OCI-LY7 (cell line): ENCODE measurements at regions not wholly inside any gene's neighbourhood (a gene's known extent, or its start where the extent isn't known, plus 50 kb on each side); places are given as distances from the start of the nearest gene placed in this dataset.

Source experiments
- BruUV-seq: library from RNA; stranded (reverse); fragments of 400-500 nt; replicated peaks from 2 replicates; lab custom pipeline; 2021; lab: Mats Ljungman, UMichigan
- CTCF ChIA-PET: fragments of 300-600 bp; sonication (Branson Sonifier 250); formaldehyde crosslinking; loops from one replicate; lab custom pipeline; 2022; ENCODE audit warnings: antibody characterized with exemption; ENCODE audit not compliant: unreplicated experiment; lab: Charles Lee
- POLR2A ChIA-PET: fragments of 300-600 bp; sonication (Branson Sonifier 250); formaldehyde crosslinking; loops from one replicate; lab custom pipeline; 2022; ENCODE audit warnings: antibody characterized with exemption; lab: Charles Lee
- DNase-seq: peaks from one replicate; pipeline ENCODE4 v3.0.0-alpha.2; 2015; ENCODE audit warnings: low spot score
- H2AFZ ChIP-seq: fragments of 200-600 bp; sonication (generic), shearing (Covaris generic); 2 replicates; pipeline ENCODE4 v1.6.1; 2014; ENCODE audit warnings: mild to moderate bottlenecking, antibody characterized with exemption, low read length, moderate library complexity
- H3K27ac ChIP-seq: fragments of 200-600 bp; sonication (generic); 2 replicates; pipeline ENCODE4 v1.5.1; 2014; ENCODE audit warnings: mixed run types, low read depth, mild to moderate bottlenecking, moderate library complexity, low read length, inconsistent platforms; ENCODE audit not compliant: poor library complexity, severe bottlenecking
- H3K36me3 ChIP-seq: fragments of 200-600 bp; sonication (generic); 2 replicates; pipeline ENCODE4 v1.6.1; 2014; ENCODE audit warnings: mild to moderate bottlenecking, antibody characterized with exemption, low read length, moderate library complexity, mixed read lengths; ENCODE audit not compliant: insufficient read depth
- H3K4me1 ChIP-seq: fragments of 200-600 bp; sonication (generic); 2 replicates; pipeline ENCODE4 v1.5.1; 2014; ENCODE audit warnings: mild to moderate bottlenecking, low read length; ENCODE audit not compliant: insufficient read depth, poor library complexity, severe bottlenecking
- H3K4me2 ChIP-seq: fragments of 200-600 bp; sonication (generic); 2 replicates; pipeline ENCODE4 v1.6.1; 2014; ENCODE audit warnings: mild to moderate bottlenecking, low read length
- H3K4me3 ChIP-seq: fragments of 200-600 bp; sonication (generic); 2 replicates; pipeline ENCODE4 v1.5.1; 2014; ENCODE audit warnings: mild to moderate bottlenecking, low read depth, low read length; ENCODE audit not compliant: poor library complexity, severe bottlenecking
- H3K79me2 ChIP-seq: fragments of 200-600 bp; sonication (generic); 2 replicates; pipeline ENCODE4 v1.6.1; 2016; ENCODE audit warnings: low read depth, mild to moderate bottlenecking, low read length, moderate library complexity, mixed read lengths; ENCODE audit not compliant: insufficient read depth
- H3K9me2 ChIP-seq: fragments of 200-600 bp; sonication (generic); 2 replicates; pipeline ENCODE4 v1.6.1; 2016; ENCODE audit warnings: mild to moderate bottlenecking, low read length, mixed read lengths; ENCODE audit not compliant: insufficient read depth
- H3K9me3 ChIP-seq: fragments of 200-600 bp; sonication (generic); 2 replicates; pipeline ENCODE4 v1.6.1; 2014; ENCODE audit warnings: mild to moderate bottlenecking, mixed run types, low read length, mixed read lengths
- H4K20me1 ChIP-seq: fragments of 200-600 bp; sonication (generic); 2 replicates; pipeline ENCODE4 v1.6.1; 2014; ENCODE audit warnings: mild to moderate bottlenecking, antibody characterized with exemption, low read length, moderate library complexity, mixed read lengths; ENCODE audit not compliant: insufficient read depth
- EZH2phosphoT487 ChIP-seq: fragments of 200-600 bp; sonication (generic); IDR thresholded peaks from 2 replicates; pipeline ENCODE4 v1.6.1; 2018; ENCODE audit warnings: low read depth, borderline replicate concordance, mild to moderate bottlenecking, mixed run types, antibody characterized with exemption, low read length, moderate library complexity, mixed read lengths
- intact Hi-C: fragments of 100-400 bp; cut with micrococcal nuclease; formaldehyde crosslinking; loops from one replicate; pipeline ENCODE4 v1.10.0; 2022; ENCODE audit not compliant: unreplicated experiment
- TF ChIP-seq, protein P1 (sequence below): fragments of 200-600 bp; sonication (generic); conservative IDR thresholded peaks from 2 replicates; pipeline ENCODE4 v1.5.1; 2014; ENCODE audit warnings: mild to moderate bottlenecking, antibody characterized with exemption, low read length, moderate library complexity, mixed read lengths

DNA sequence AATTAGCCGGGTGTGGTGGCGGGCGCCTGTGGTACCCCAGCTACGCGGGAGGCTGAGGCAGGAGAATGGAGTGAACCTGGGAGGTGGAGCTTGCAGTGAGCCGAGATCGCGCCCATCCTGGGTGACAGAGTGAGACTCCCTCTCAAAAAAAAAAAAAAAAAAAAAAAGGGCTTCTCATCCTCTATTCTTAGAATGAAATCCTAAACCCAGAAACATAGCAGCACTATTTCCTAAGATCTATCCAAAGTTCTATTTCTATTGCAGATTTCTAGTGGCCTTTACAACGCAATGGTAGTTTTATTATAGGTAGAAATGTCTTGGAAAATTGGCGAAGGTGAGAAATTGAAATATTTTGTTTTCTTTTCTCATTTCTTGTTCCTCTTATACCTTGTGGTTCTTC, 501.0 kb upstream of the SETBP1 start:
- Histone ChIP-seq H2AFZ (no peak overlapping the region), H3K9me3 (no peaks in the 10 kb centered on the region), H3K9me2 (no peaks in the 10 kb centered on the region), H3K79me2 (no peaks in the 10 kb centered on the region), H4K20me1 (no peaks in the 10 kb centered on the region), H3K36me3 (no peaks in the 10 kb centered on the region), H3K4me3 (no peak overlapping the region), H3K4me1 (no peaks in the 10 kb centered on the region), H3K4me2 (no peak overlapping the region), H3K27ac (no peak overlapping the region)
- CTCF ChIA-PET = no interaction called here
- intact Hi-C loops = no loop called here
- TF ChIP-seq, protein P1, sequence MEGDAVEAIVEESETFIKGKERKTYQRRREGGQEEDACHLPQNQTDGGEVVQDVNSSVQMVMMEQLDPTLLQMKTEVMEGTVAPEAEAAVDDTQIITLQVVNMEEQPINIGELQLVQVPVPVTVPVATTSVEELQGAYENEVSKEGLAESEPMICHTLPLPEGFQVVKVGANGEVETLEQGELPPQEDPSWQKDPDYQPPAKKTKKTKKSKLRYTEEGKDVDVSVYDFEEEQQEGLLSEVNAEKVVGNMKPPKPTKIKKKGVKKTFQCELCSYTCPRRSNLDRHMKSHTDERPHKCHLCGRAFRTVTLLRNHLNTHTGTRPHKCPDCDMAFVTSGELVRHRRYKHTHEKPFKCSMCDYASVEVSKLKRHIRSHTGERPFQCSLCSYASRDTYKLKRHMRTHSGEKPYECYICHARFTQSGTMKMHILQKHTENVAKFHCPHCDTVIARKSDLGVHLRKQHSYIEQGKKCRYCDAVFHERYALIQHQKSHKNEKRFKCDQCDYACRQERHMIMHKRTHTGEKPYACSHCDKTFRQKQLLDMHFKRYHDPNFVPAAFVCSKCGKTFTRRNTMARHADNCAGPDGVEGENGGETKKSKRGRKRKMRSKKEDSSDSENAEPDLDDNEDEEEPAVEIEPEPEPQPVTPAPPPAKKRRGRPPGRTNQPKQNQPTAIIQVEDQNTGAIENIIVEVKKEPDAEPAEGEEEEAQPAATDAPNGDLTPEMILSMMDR = no peak
- TF ChIP-seq EZH2phosphoT487 = no peak
- BruUV-seq = no TSS peak
- POLR2A ChIA-PET = interaction anchor here (0.7 kb wide), 2 partner anchors 18 to 87 kb away, joined by 3 read pairs; no protein-coding TSS in a partner anchor
- DNase-seq = no peak

DNA sequence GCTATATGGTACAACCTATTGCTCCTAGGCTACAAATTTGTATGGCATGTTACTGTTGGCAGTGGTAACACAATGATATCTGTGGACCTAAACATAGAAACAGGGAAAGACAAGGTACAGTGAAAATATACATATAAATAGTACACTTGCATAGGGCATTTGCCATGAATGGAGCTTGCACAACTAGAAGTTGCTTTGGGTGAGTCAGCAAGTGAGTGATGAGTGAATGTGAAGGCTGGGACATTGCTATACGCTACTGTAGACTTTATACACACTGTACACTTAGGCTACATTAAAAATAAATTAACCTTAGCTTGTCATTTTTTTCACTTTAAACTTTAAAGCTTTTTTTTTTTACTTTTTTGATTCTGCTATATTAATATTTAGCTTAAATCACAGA, 500.0 kb upstream of the SETBP1 start:
- CTCF ChIA-PET = no interaction called here
- Histone ChIP-seq H3K4me3 (no peak overlapping the region), H3K9me2 (no peaks in the 10 kb centered on the region), H3K27ac (no peak overlapping the region), H2AFZ (no peak overlapping the region), H3K4me1 (no peaks in the 10 kb centered on the region), H3K9me3 (no peaks in the 10 kb centered on the region), H4K20me1 (no peaks in the 10 kb centered on the region), H3K4me2 (no peak overlapping the region), H3K79me2 (no peaks in the 10 kb centered on the region), H3K36me3 (no peaks in the 10 kb centered on the region)
- intact Hi-C loops = no loop called here
- TF ChIP-seq, protein P1 = no peak
- TF ChIP-seq EZH2phosphoT487 = no peak
- BruUV-seq = no TSS peak
- DNase-seq = no peak
- POLR2A ChIA-PET = no interaction called here

DNA sequence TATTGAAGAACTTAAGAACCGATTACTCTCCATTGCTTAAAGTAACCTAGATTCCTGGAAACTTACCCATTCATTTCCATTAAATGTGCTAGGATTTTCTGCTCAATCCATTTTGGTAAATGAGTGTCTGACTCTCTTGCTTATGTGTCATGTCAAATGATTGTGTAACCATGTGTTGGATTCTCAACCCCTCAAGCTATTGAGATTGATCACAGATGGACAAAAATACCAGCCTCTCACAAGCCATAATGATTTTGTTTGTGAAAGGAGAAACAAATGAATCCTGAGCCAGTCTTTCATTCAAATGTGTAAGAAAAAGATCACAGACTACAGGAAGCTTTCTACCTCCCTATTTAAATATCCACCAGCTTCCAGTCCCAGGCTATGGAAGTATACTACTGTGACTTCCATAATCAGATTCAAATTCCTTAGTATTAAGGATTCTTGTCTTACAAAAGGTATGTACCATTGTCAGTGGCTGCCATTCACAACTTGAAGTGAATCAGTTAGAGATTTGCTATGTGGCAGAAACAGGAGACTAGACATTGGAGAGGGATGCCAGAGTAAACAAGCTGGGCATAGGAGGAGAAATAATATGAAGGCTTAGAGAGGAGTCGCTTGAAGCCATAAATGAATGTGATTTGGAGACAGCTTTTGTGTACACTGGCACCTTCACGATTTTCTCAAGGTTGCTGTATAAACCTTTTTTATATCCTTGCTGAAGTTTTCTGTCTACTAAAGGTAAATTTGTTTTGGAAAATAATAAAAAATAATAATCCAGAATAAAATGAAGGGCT, 498.5 kb upstream of the SETBP1 start:
- CTCF ChIA-PET = no interaction called here
- POLR2A ChIA-PET = no interaction called here
- DNase-seq = no peak

More for the DNA sequence above, 498.5 kb upstream of the SETBP1 start:
- H3K27ac ChIP-seq = no peak overlapping the region
- H3K9me3 ChIP-seq = no peaks in the 10 kb centered on the region
- H3K9me2 ChIP-seq = no peaks in the 10 kb centered on the region
- H3K79me2 ChIP-seq = no peaks in the 10 kb centered on the region
- intact Hi-C loops = no loop called here
- H2AFZ ChIP-seq = no peak overlapping the region
- H3K4me2 ChIP-seq = no peak overlapping the region
- H3K4me3 ChIP-seq = no peak overlapping the region
- H3K36me3 ChIP-seq = no peaks in the 10 kb centered on the region
- BruUV-seq = no TSS peak
- no peaks in the 10 kb centered on the region for H3K4me1 ChIP-seq
- H4K20me1 ChIP-seq = no peaks in the 10 kb centered on the region
- TF ChIP-seq EZH2phosphoT487 = no peak
- TF ChIP-seq, protein P1 = no peak
